Mesendoderm (in vitro differentiated cells): ENCODE measurements at regions not wholly inside any gene's neighbourhood (a gene's known extent, or its start where the extent isn't known, plus 50 kb on each side); places are given as distances from the start of the nearest gene placed in this dataset.
A peak's percentile ranks its signal among the peaks of the same experiment; 100 is the strongest.

Experiments used
- DNase-seq: peaks from one replicate; pipeline ENCODE4 v3.0.0; 2013
- H2AK5ac ChIP-seq: 2 replicates; pipeline ENCODE4 v1.6.1; 2013; ENCODE audit warnings: low read length, inconsistent platforms
- H2BK120ac ChIP-seq: 2 replicates; pipeline ENCODE4 v1.6.1; 2013; ENCODE audit warnings: low read depth, mild to moderate bottlenecking, low read length, moderate library complexity, mixed read lengths
- H2BK15ac ChIP-seq: replicated peaks from 2 replicates; pipeline ENCODE4 v1.6.1; 2013; ENCODE audit warnings: low read depth, mild to moderate bottlenecking, moderate library complexity
- H2BK5ac ChIP-seq: 2 replicates; pipeline ENCODE4 v1.6.1; 2013; ENCODE audit warnings: low read length, inconsistent platforms
- H3K18ac ChIP-seq: 2 replicates; pipeline ENCODE4 v1.6.1; 2013; ENCODE audit warnings: mild to moderate bottlenecking, low read length, mixed read lengths
- H3K23ac ChIP-seq: one replicate; pipeline ENCODE4 v1.6.1; 2013; ENCODE audit warnings: low read length
- H3K27ac ChIP-seq: 2 replicates; pipeline ENCODE4 v1.5.1; 2013; ENCODE audit warnings: low read depth, mild to moderate bottlenecking, inconsistent platforms, low read length, moderate library complexity
- H3K27me3 ChIP-seq: 2 replicates; pipeline ENCODE4 v1.6.1; 2013; ENCODE audit warnings: low read length, control low read depth, mild to moderate bottlenecking, inconsistent platforms; ENCODE audit not compliant: insufficient read depth, poor library complexity
- H3K36me3 ChIP-seq: 2 replicates; pipeline ENCODE4 v1.6.1; 2013; ENCODE audit warnings: low read length, inconsistent platforms; ENCODE audit not compliant: control insufficient read depth, insufficient read depth
- H3K4ac ChIP-seq: one replicate; pipeline ENCODE4 v1.6.1; 2013; ENCODE audit warnings: low read depth, mild to moderate bottlenecking, low read length, moderate library complexity
- H3K4me1 ChIP-seq: 2 replicates; pipeline ENCODE4 v1.6.1; 2013; ENCODE audit warnings: low read depth, low read length, inconsistent platforms; ENCODE audit not compliant: control insufficient read depth
- H3K4me2 ChIP-seq: 2 replicates; pipeline ENCODE4 v1.6.1; 2013; ENCODE audit warnings: low read length
- H3K4me3 ChIP-seq: 2 replicates; pipeline ENCODE4 v1.5.1; 2013; ENCODE audit warnings: mild to moderate bottlenecking, low read length
- H3K56ac ChIP-seq: one replicate; pipeline ENCODE4 v1.6.1; 2013; ENCODE audit warnings: low read length
- H3K79me1 ChIP-seq: 2 replicates; pipeline ENCODE4 v1.6.1; 2013; ENCODE audit warnings: low read length, inconsistent platforms
- H3K79me2 ChIP-seq: 2 replicates; pipeline ENCODE4 v1.6.1; 2013; ENCODE audit warnings: mild to moderate bottlenecking, low read length; ENCODE audit not compliant: control insufficient read depth, insufficient read depth
- H3K9ac ChIP-seq: 2 replicates; pipeline ENCODE4 v1.6.1; 2013; ENCODE audit warnings: low read length, inconsistent platforms
- H4K5ac ChIP-seq: one replicate; pipeline ENCODE4 v1.6.1; 2013; ENCODE audit warnings: low read length
- H4K8ac ChIP-seq: one replicate; pipeline ENCODE4 v1.6.1; 2013; ENCODE audit warnings: low read depth, mild to moderate bottlenecking, control low read depth, low read length, moderate library complexity
- WGBS: extraction: QIAGEN DNeasy Blood & Tissue Kit; methylation state at CpG from one replicate; pipeline ENCODE4 v1.1.7; 2013; ENCODE audit warnings: low lambda C conversion rate, missing lambda C conversion rate; ENCODE audit not compliant: insufficient coverage; ENCODE audit errors: extremely low coverage; 5-methylcytosine and 5-hydroxymethylcytosine counted together

DNA sequence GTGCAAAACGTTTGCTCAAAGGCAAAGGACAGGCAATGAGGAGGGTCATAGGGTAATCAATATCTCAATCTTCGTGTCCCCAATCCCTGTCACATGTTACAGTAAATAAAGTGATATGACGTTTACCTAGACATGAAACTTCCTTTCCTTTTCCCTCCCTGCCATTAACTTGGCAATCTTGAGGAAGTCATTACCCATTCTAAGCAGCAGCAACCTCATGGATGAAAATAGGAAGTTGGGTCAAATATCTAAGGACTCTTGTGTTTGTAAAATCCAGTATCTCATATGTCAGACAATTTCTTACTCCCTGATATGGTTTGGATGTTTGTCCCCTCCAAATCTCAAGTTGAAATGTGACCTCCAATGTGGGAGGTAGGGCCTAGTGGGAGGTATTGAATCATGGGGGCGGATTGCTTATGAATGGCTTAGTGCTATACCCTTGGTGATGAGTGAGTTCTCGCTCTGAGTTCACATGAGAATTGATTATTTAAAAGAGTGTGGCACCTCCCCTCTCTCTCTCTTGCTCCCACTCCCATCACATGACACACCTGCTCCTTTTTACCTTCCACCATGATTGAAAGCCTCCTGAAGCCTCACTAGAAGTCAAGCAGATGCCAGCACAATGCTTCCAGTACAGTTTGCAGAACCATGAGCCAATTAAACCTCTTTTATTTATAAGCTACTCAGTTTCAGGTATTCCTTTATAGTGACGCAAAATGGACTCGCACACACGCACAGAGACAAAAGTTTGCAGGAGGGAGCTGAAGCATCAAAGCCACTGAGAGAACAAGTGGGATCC lies 545.9 kb upstream of the JARID2 start:
- no peak overlapping the region for H3K56ac ChIP-seq
- H3K4me2 ChIP-seq, result no peak overlapping the region
- no peak overlapping the region for H4K8ac ChIP-seq
- no peak overlapping the region for H3K18ac ChIP-seq
- no peak overlapping the region for H3K9ac ChIP-seq
- H2BK15ac ChIP-seq, result no peak overlapping the region
- WGBS, result no CpG with 5 or more reads among the region's 8 CpGs
- no peak overlapping the region for H2AK5ac ChIP-seq
- no peak overlapping the region for H3K4ac ChIP-seq
- H2BK120ac ChIP-seq, result no peak overlapping the region
- peaks cover 2% of the 10 kb centered on the region for H3K27me3 ChIP-seq
- H4K5ac ChIP-seq, result no peak overlapping the region
- no peak for DNase-seq
- H3K23ac ChIP-seq, result no peak overlapping the region
- H2BK5ac ChIP-seq, result no peak overlapping the region
- H3K79me1 ChIP-seq, result no peaks in the 10 kb centered on the region
- no peak overlapping the region for H3K4me3 ChIP-seq
- no peaks in the 10 kb centered on the region for H3K79me2 ChIP-seq
- no peaks in the 10 kb centered on the region for H3K36me3 ChIP-seq
- no peaks in the 10 kb centered on the region for H3K4me1 ChIP-seq
- H3K27ac ChIP-seq, result no peak overlapping the region

DNA sequence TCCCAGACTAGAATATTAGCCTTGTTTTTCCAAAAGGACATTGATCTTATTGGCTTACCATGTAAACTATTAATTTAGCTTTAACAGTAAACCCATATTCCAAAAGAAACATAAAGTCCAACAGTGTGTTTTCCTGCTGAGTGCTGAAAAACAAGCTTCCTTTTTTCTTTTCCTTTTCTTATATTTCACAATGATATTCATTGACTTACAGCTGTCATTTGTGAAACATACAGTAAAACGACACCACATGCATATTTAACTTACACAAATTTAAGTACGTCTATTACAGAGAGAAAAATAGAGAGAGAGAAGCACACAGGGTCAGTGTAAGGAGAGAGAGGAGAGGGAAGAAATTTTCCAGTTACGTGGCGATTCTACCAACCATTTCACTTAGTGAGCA lies 543.9 kb upstream of the JARID2 start:
- no peaks in the 10 kb centered on the region for H3K79me2 ChIP-seq
- H2BK5ac ChIP-seq, result no peak overlapping the region
- H3K9ac ChIP-seq, result no peak overlapping the region
- no peak overlapping the region for H3K18ac ChIP-seq
- no peak overlapping the region for H2AK5ac ChIP-seq
- no peak overlapping the region for H2BK120ac ChIP-seq
- H3K4me2 ChIP-seq, result no peak overlapping the region
- H4K5ac ChIP-seq, result no peak overlapping the region
- no peak overlapping the region for H3K23ac ChIP-seq
- H3K27me3 ChIP-seq, result peaks cover 2% of the 10 kb centered on the region
- no CpG with 5 or more reads among the region's 4 CpGs for WGBS
- H4K8ac ChIP-seq, result no peak overlapping the region
- H3K4me1 ChIP-seq, result no peaks in the 10 kb centered on the region
- no peak overlapping the region for H3K56ac ChIP-seq
- no peak overlapping the region for H2BK15ac ChIP-seq
- no peaks in the 10 kb centered on the region for H3K36me3 ChIP-seq
- H3K4me3 ChIP-seq, result no peak overlapping the region
- no peak overlapping the region for H3K27ac ChIP-seq
- no peak overlapping the region for H3K4ac ChIP-seq
- H3K79me1 ChIP-seq, result no peaks in the 10 kb centered on the region
- DNase-seq, result no peak

DNA sequence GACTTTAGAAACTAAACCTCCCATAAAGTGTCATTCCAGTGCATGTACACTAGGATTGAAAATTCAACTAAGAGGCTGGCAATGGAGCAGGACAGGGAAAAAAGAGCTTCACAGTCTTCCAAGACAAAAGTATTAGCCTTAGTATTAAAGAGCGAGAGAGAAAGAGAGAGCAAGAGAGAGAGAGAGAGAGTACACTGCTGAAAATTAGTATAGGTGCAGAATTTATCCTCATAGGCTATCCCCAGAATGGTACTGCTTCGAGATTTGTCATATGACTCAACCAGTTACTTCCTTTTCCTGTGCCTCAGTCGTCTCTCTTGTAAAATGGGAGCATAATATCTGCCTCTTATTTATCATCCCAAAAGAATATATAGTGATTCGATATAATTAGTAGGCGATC lies 543.2 kb upstream of the JARID2 start:
- H3K23ac ChIP-seq, result no peak overlapping the region
- H2BK15ac ChIP-seq, result no peak overlapping the region
- no peak overlapping the region for H3K27ac ChIP-seq
- no CpG with 5 or more reads among the region's 5 CpGs for WGBS
- no peak overlapping the region for H4K8ac ChIP-seq
- no peak for DNase-seq
- no peak overlapping the region for H3K4ac ChIP-seq
- H2BK5ac ChIP-seq, result no peak overlapping the region
- H3K79me2 ChIP-seq, result no peaks in the 10 kb centered on the region
- no peak overlapping the region for H4K5ac ChIP-seq
- H3K36me3 ChIP-seq, result no peaks in the 10 kb centered on the region
- no peaks in the 10 kb centered on the region for H3K4me1 ChIP-seq
- H3K4me2 ChIP-seq, result no peak overlapping the region
- no peak overlapping the region for H2BK120ac ChIP-seq
- H3K18ac ChIP-seq, result no peak overlapping the region
- H2AK5ac ChIP-seq, result no peak overlapping the region
- no peak overlapping the region for H3K9ac ChIP-seq
- peaks cover 2% of the 10 kb centered on the region for H3K27me3 ChIP-seq
- no peaks in the 10 kb centered on the region for H3K79me1 ChIP-seq
- H3K56ac ChIP-seq, result no peak overlapping the region
- no peak overlapping the region for H3K4me3 ChIP-seq

DNA sequence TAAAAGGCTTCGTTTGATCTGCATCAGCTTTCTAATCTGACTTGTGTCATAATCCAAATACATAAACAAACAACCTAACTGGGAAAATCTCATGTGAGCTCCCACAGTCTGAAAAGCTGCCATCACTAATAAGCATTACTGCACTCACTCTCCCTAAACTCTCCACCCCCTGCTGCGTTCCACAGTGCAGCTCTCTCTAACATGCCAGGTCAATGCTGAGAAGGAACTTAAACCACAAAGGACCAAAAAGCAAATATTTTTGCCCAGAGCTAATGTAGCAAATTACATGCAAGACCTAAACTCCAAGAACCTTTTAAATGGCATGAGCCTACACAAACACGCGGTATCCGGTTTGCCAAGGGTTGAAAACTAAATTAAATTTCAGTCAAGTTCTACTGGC lies 542.3 kb upstream of the JARID2 start:
- no peak overlapping the region for H3K23ac ChIP-seq
- no peak overlapping the region for H3K27ac ChIP-seq
- H3K9ac ChIP-seq, result no peak overlapping the region
- H3K79me1 ChIP-seq, result no peaks in the 10 kb centered on the region
- WGBS, result no CpG with 5 or more reads among the region's 5 CpGs
- H3K4me1 ChIP-seq, result no peaks in the 10 kb centered on the region
- H3K4me3 ChIP-seq, result no peak overlapping the region
- DNase-seq, result no peak
- no peak overlapping the region for H2AK5ac ChIP-seq
- no peak overlapping the region for H2BK15ac ChIP-seq
- no peak overlapping the region for H4K8ac ChIP-seq
- no peak overlapping the region for H3K4me2 ChIP-seq
- H3K56ac ChIP-seq, result no peak overlapping the region
- H3K4ac ChIP-seq, result no peak overlapping the region
- H3K79me2 ChIP-seq, result no peaks in the 10 kb centered on the region
- no peaks in the 10 kb centered on the region for H3K36me3 ChIP-seq
- H2BK5ac ChIP-seq, result no peak overlapping the region
- H4K5ac ChIP-seq, result no peak overlapping the region
- H3K18ac ChIP-seq, result no peak overlapping the region
- peaks cover 2% of the 10 kb centered on the region for H3K27me3 ChIP-seq
- H2BK120ac ChIP-seq, result no peak overlapping the region

DNA sequence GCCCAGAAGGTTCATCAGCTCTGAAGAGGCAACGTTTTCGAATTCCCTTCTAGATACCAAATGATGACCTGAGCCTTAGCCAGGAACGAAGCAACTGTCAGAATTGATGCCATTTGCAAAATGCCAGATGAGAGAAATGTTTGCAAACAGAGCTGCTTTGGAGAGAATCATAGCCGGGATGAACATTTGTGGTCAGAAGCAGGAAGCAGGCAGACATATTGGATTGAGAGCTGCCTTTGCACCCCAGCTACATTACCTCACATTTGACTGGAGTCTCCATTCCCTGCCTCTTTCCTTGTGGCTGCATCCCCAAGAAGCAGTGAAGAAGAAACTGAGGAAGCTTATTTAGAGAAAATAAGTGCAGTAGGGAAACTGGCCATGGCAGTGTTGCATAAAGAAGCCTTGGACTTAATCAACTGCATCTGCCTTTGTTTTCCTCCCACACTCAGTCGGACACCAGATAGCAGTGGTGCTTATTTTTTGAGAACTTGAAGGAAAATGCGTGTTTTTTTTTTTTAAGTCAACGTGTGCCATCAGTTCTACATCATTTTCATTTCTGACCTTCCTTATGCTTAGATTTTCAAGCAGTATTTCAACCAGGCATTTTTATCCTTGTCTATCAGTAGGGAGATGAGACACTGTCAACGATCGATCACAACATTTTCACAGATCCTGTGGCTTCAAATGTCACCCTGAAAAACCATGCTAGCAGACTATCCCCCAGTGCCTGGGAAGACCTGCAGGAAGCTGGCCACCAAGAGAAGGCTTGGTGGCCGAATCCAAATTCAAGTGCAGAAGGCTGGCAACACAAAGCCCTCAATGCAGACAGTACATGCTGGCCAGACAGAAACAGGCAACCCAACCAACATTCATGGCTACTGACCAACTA lies 541.2 kb upstream of the JARID2 start:
- H3K27me3 ChIP-seq, result peaks cover 2% of the 10 kb centered on the region
- no peak overlapping the region for H3K9ac ChIP-seq
- no peak for DNase-seq
- H3K27ac ChIP-seq, result no peak overlapping the region
- no peak overlapping the region for H3K23ac ChIP-seq
- H3K18ac ChIP-seq, result peak overlapping the region; percentile 35
- H3K4me2 ChIP-seq, result no peak overlapping the region
- H2BK5ac ChIP-seq, result no peak overlapping the region
- H2AK5ac ChIP-seq, result no peak overlapping the region
- no peak overlapping the region for H4K8ac ChIP-seq
- no peak overlapping the region for H3K4ac ChIP-seq
- no CpG with 5 or more reads among the region's 10 CpGs for WGBS
- no peak overlapping the region for H4K5ac ChIP-seq
- H3K36me3 ChIP-seq, result no peaks in the 10 kb centered on the region
- H3K4me3 ChIP-seq, result no peak overlapping the region
- H2BK15ac ChIP-seq, result no peak overlapping the region
- no peaks in the 10 kb centered on the region for H3K79me2 ChIP-seq
- H3K56ac ChIP-seq, result no peak overlapping the region
- H2BK120ac ChIP-seq, result no peak overlapping the region
- no peaks in the 10 kb centered on the region for H3K79me1 ChIP-seq
- no peaks in the 10 kb centered on the region for H3K4me1 ChIP-seq
